ENCODE measurements at regions not wholly inside any gene's neighbourhood (a gene's known extent, or its start where the extent isn't known, plus 50 kb on each side); places are given as distances from the start of the nearest gene placed in this dataset.

GRCh38 chr22:27372364-27372763 is 429.2 kb downstream of the MN1 start:
- no peak for DNase-seq

DNA sequence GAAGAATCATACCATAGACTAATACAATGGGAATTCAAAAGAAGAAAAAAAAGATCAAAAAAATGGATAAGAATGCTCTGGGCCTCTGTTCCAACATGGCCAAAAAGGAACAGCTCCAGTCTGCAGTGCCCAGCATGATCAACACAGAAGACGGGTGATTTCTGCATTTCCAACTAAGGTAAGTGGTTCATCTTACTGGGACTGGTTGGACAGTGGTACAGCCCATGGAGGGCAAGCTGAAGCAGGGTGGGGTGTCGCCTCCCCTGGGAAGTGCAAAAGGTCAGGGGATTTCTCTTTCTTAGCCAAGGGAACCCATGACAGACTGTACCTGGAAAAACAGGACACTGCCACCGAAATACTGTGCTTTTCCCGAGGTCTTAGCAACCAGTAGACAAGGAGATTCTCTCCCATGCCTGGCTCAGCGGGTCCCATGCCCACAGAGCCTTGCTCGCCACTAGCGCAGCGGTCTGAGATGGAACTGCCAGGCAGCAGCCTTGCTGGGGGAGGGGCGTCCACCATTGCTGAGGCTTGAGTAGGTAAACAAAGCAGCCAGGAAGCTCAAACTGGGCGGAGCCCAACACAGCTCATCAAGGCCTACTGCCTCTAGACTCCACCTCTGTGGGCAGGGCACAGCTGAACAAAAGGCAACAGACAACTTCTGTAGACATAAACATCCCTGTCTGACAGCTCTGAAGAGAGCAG is 428.4 kb downstream of the MN1 start:
- DNase-seq = no peak

- no peak for DNase-seq
These were observed 423.9 kb downstream of the MN1 start for GRCh38 chr22:27377501-27378295.

GRCh38 chr22:27378311-27378800 is 423.2 kb downstream of the MN1 start:
- no peak for DNase-seq

- DNase-seq = no peak
These were observed 422.6 kb downstream of the MN1 start for GRCh38 chr22:27378995-27379394.

DNA sequence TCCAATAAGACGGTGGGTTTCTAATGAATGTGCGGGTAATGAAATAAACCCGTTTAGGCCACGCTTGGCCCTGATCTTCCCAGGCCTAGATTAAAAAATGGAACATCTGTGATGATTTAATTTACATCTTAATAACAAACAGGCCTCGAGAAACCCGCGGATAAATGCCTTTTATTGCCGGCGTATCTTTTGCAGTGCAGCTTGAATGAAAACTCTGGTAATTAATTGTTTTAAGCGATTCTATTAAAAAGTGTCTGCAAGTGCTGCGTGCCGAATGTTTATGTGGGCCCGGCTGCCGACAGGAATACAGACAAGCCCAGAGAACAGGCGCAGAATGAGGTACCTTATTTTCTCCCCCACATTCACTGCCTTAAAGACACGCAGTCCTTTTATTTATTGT is 420.7 kb downstream of the MN1 start:
- DNase-seq = no peak

GRCh38 chr22:27381552-27381951 is 420.0 kb downstream of the MN1 start:
- no peak for DNase-seq

DNA sequence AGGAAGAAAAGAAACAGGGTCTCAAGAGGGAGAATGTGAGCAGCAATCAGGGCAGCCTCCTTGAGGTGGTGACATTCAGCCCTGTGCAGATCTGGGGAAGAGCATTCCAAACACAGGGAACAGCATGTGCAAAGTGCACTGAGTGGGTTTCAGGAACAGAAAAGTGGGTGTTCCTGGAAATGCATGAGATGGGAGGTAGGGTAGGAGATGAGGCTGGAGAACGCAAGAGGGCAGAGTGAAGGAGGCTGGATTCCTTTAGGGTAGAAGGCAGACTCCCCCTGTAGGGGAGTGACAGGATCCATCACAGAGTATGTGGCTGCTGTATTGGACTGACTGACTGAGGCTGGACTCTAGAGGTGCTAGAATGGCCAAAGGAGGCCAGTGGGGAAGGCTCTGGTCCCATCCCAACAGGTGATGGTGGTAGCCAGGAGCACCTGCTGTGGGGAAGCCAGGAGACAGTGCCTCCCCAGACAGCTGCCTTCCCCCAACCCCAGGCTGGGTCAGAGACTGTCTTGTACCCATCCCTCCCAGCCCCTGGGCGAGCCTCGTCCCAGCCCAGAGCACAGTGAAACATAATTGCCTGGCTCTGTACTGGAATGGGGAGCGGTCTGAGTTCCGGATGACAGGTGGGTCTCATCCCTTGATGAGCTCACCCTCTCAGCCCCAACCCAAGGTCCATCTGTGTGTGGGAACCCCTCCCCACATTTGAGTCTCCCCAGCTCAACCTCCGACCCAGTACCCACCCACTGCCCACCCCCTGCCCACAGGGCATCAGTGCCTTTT is 419.4 kb downstream of the MN1 start:
- no peak for DNase-seq

GRCh38 chr22:27382947-27383346 is 418.6 kb downstream of the MN1 start:
- DNase-seq = no peak

DNA sequence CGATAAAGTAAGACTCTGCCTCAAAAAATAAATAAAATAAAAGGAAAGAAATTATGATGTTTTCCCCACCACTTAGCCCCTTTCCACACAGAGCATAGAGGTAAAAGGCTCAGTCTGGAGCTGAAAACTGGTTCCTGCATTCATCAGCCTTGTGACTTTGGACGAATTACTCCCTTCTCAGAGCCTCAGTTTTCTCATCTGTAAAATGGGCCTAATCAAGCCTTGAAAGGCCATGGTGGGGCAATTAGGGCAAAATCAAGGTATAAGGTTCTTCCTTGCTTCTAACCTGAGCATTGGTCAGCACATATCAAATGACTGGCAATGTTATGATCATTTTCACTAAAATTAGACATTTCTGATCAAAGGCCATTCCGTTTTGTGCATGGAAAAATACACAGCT is 417.7 kb downstream of the MN1 start:
- DNase-seq = no peak

- no peak for DNase-seq
These were observed 416.1 kb downstream of the MN1 start for GRCh38 chr22:27385261-27385998.

- DNase-seq = no peak
These were observed 415.4 kb downstream of the MN1 start for GRCh38 chr22:27386186-27386585.

DNA sequence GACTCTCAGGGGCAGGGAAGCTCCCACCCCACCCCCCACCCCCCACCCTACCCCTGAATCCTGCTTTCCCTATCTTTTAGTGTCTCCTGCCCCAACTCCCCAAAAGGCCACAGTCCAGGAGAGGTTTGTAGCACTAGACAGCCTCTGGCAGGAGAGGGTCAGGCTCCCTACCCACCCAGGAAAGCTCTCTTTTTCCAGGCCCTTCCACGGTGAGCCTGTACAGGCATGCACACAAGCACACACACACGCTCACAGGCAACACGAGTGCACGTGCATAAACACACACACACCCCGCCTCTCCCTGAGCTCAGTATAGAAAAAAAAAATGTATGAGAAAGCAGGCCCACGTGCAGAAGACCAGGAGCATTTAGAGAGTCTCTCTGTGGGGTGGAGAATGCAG is 414.0 kb downstream of the MN1 start:
- DNase-seq = no peak

DNA sequence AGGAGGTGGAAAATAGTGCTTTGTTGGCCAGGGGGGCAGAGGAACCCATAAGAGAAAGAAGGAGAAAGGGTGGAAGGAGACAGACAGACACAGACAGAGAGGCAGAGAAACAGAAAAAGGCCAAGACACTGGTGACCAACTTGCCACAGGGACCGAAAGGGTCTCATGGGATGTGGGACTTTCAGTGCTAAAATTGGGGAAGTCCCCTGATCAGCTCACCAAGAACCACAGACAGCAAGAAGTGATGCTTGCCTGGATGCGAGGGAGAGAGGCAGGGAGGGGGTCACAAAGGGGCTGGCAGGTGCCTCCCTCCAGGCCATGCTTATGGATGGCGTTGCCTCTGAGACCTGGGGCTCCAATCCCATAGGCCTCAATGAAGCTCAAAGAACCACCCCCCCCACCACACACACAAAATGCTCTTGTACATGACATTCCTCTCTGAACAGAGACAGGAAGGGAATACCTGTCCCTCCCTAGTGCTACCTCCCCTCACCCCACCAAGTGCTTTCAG is 413.4 kb downstream of the MN1 start:
- DNase-seq = no peak

- DNase-seq = no peak
These were observed 411.9 kb downstream of the MN1 start for GRCh38 chr22:27389727-27390075.

- no peak for DNase-seq
These were observed 410.3 kb downstream of the MN1 start for GRCh38 chr22:27391092-27391770.

GRCh38 chr22:27393371-27393770 is 408.2 kb downstream of the MN1 start:
- DNase-seq = no peak

DNA sequence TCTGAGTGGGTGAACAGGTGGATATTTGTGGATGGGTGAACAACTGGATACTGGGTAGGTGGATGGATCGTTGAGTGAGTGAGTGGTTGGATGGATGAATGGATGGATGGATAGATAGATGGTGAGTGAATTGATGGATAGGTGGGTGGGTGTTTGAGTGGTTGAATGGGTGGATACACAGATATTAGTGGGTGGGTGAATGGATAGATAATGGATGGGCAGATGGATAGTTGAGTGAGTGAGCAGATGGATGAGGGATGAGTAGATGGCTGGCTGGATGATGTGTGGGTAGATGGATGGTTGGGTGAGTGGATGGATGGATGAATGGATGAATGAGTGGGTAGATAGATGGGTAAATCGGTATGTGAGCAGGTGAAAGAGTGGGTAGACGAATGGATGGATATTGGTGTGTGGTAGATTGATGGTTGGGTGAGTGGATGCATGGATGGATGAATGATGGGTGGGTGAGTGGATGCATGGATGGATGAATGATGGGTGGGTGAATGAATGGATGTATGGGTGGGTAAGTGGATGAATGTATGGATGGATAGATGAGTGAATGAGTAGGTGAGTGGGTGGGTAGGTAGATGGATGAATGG is 406.7 kb downstream of the MN1 start:
- DNase-seq = no peak

- no peak for DNase-seq
These were observed 404.3 kb downstream of the MN1 start for GRCh38 chr22:27397036-27397953.

All from nucleus accumbens (tissue), 56 donors.